ENCODE measurements at regions not wholly inside any gene's neighbourhood (a gene's known extent, or its start where the extent isn't known, plus 50 kb on each side); places are given as distances from the start of the nearest gene placed in this dataset.

- Histone ChIP-seq H3K4me1 (no peaks in the 10 kb centered on the region), H3K27ac (no peak overlapping the region), H3K36me3 (no peaks in the 10 kb centered on the region), H3K27me3 (no peaks in the 10 kb centered on the region), H3K4me3 (no peak overlapping the region), H3K9me3 (no peaks in the 10 kb centered on the region)
- TF ChIP-seq POLR2A (IDR thresholded peaks at IDR 0.05) (no peak), EP300 (IDR thresholded peaks at IDR 0.05) (no peak), POLR2AphosphoS5 (IDR thresholded peaks at IDR 0.05) (no peak), CTCF (IDR thresholded peaks at IDR 0.05) (no peak)
- WGBS, 2 donors: 83 to 93% methylated on average over 1 of the region's 1 CpG
- ATAC-seq (ENCODE audit: low FRiP score in 2 of 2): no peak
- DNase-seq: no peak
These were observed 165.7 kb upstream of the MVB12B start for GRCh38 chr9:126160854-126161329.

GRCh38 chr9:126162611-126163381 lies 163.8 kb upstream of the MVB12B start:
- Histone ChIP-seq H3K4me3 (no peak overlapping the region), H3K27ac (no peak overlapping the region), H3K27me3 (no peaks in the 10 kb centered on the region), H3K36me3 (no peaks in the 10 kb centered on the region), H3K4me1 (no peaks in the 10 kb centered on the region), H3K9me3 (no peaks in the 10 kb centered on the region)
- DNase-seq (peak in 1 of 2 donors; percentile 52), ATAC-seq (ENCODE audit: low FRiP score in 2 of 2) (no peak)
- no peak for TF ChIP-seq CTCF (IDR thresholded peaks at IDR 0.05)
- no peak for TF ChIP-seq POLR2AphosphoS5 (IDR thresholded peaks at IDR 0.05)
- no peak for TF ChIP-seq EP300 (IDR thresholded peaks at IDR 0.05)
- no peak for TF ChIP-seq POLR2A (IDR thresholded peaks at IDR 0.05)
- WGBS, 2 donors: 86 to 90% methylated on average over 4 to 17 of the region's 18 CpGs

GRCh38 chr9:126164796-126165525 lies 161.7 kb upstream of the MVB12B start:
- Histone ChIP-seq H3K27ac (no peak overlapping the region), H3K4me3 (no peak overlapping the region), H3K9me3 (no peaks in the 10 kb centered on the region), H3K4me1 (no peaks in the 10 kb centered on the region), H3K36me3 (no peaks in the 10 kb centered on the region), H3K27me3 (no peaks in the 10 kb centered on the region)
- TF ChIP-seq EP300 (IDR thresholded peaks at IDR 0.05): no peak
- no peak for TF ChIP-seq POLR2A (IDR thresholded peaks at IDR 0.05)
- no peak for TF ChIP-seq POLR2AphosphoS5 (IDR thresholded peaks at IDR 0.05)
- no peak for TF ChIP-seq CTCF (IDR thresholded peaks at IDR 0.05)
- DNase-seq (no peak), ATAC-seq (ENCODE audit: low FRiP score in 2 of 2) (no peak)
- 77 to 86% methylated on average over 21 to 22 of the region's 22 CpGs for WGBS, 2 donors

- no peaks in the 10 kb centered on the region for H3K36me3 ChIP-seq
- DNase-seq (no peak), ATAC-seq (ENCODE audit: low FRiP score in 2 of 2) (no peak)
- TF ChIP-seq EP300 (IDR thresholded peaks at IDR 0.05): no peak
- TF ChIP-seq CTCF (IDR thresholded peaks at IDR 0.05): no peak
- TF ChIP-seq POLR2A (IDR thresholded peaks at IDR 0.05): no peak
- no peak for TF ChIP-seq POLR2AphosphoS5 (IDR thresholded peaks at IDR 0.05)
- H3K4me1 ChIP-seq: no peaks in the 10 kb centered on the region
- no peaks in the 10 kb centered on the region for H3K27me3 ChIP-seq
- no peak overlapping the region for H3K4me3 ChIP-seq
- WGBS, 2 donors: 90 to 91% methylated on average over 7 to 8 of the region's 8 CpGs
- no peak overlapping the region for H3K27ac ChIP-seq
- H3K9me3 ChIP-seq: no peaks in the 10 kb centered on the region
These were observed 160.9 kb upstream of the MVB12B start for GRCh38 chr9:126165755-126166154.
